T-helper 17 cell (primary cell): ENCODE measurements at regions not wholly inside any gene's neighbourhood (a gene's known extent, or its start where the extent isn't known, plus 50 kb on each side); places are given as distances from the start of the nearest gene placed in this dataset.
"Not testable (repeated sequence)": the region's sequence is repeated elsewhere in the genome, so short reads cannot be mapped to it uniquely, and the experiment has no call there.

Experiments used
- ATAC-seq: fragments of 150-1000 bp; cut with Tn5 transposase; 2 replicates; pipeline ENCODE4 v1.10.0; 2021; ENCODE audit warnings: mild to moderate bottlenecking, moderate library complexity
- DNase-seq, 3 donors: peaks; one replicate each; pipeline versions ENCODE4 v3.0.0 to v3.0.0-alpha.2; 2020 to 2021
- H3K9me3 ChIP-seq: one replicate; pipeline ENCODE4 v1.7.0; 2013; ENCODE audit warnings: low read length, mild to moderate bottlenecking; ENCODE audit not compliant: control insufficient read depth, poor library complexity, severe bottlenecking
- H3K27ac Mint-ChIP-seq: one replicate; pipeline ENCODE4 v1.8.0; 2022; ENCODE audit warnings: mild to moderate bottlenecking, moderate library complexity, mixed read lengths
- H3K27me3 Mint-ChIP-seq: one replicate; pipeline ENCODE4 v1.8.0; 2022; ENCODE audit warnings: mixed read lengths
- H3K36me3 Mint-ChIP-seq: one replicate; pipeline ENCODE4 v1.8.0; 2022; ENCODE audit warnings: low read depth, mixed read lengths
- H3K4me1 Mint-ChIP-seq: one replicate; pipeline ENCODE4 v1.8.0; 2022; ENCODE audit warnings: mild to moderate bottlenecking, mixed read lengths
- H3K4me3 Mint-ChIP-seq: one replicate; pipeline ENCODE4 v1.8.0; 2022; ENCODE audit warnings: mild to moderate bottlenecking, moderate library complexity, mixed read lengths

- Mint-ChIP-seq H3K27me3 (peaks cover 37% of the 10 kb centered on the region), H3K27ac (no peak overlapping the region), H3K4me3 (no peak overlapping the region), H3K4me1 (no peaks in the 10 kb centered on the region), H3K36me3 (peaks cover 2% of the 10 kb centered on the region)
- DNase-seq, result no peak
- H3K9me3 ChIP-seq, result no peaks in the 10 kb centered on the region
- no peak for ATAC-seq
Measured at GRCh38 chr15:66886686-66887273, 178.6 kb upstream of the SMAD3 start.

- ATAC-seq, H3K27ac Mint-ChIP-seq, DNase-seq, H3K9me3 ChIP-seq, H3K4me1 Mint-ChIP-seq, H3K4me3 Mint-ChIP-seq, H3K36me3 Mint-ChIP-seq: not testable (repeated sequence)
- H3K27me3 Mint-ChIP-seq, result peaks cover 30% of the 10 kb centered on the region
Measured at GRCh38 chr15:66889298-66889697, 176.1 kb upstream of the SMAD3 start.

- H3K27me3 Mint-ChIP-seq, result peaks cover 17% of the 10 kb centered on the region
- no peaks in the 10 kb centered on the region for H3K9me3 ChIP-seq
- H3K4me1 Mint-ChIP-seq, result peaks cover 1% of the 10 kb centered on the region
- H3K4me3 Mint-ChIP-seq, result no peak overlapping the region
- no peak overlapping the region for H3K27ac Mint-ChIP-seq
- peaks cover 2% of the 10 kb centered on the region for H3K36me3 Mint-ChIP-seq
- ATAC-seq, result no peak
- no peak for DNase-seq
Measured at GRCh38 chr15:66891776-66892175, 173.6 kb upstream of the SMAD3 start.

- Mint-ChIP-seq H3K4me3 (no peak overlapping the region), H3K27me3 (peaks cover 17% of the 10 kb centered on the region), H3K4me1 (peaks cover 5% of the 10 kb centered on the region), H3K36me3 (peaks cover 2% of the 10 kb centered on the region), H3K27ac (no peak overlapping the region)
- no peaks in the 10 kb centered on the region for H3K9me3 ChIP-seq
- no peak for ATAC-seq
- DNase-seq, result no peak
Measured at GRCh38 chr15:66893294-66893693, 172.1 kb upstream of the SMAD3 start.

GRCh38 chr15:66894363-66894762 lies 171.0 kb upstream of the SMAD3 start:
- Mint-ChIP-seq H3K4me1 (peaks cover 5% of the 10 kb centered on the region), H3K27ac (no peak overlapping the region), H3K4me3 (no peak overlapping the region), H3K27me3 (peaks cover 17% of the 10 kb centered on the region), H3K36me3 (peaks cover 2% of the 10 kb centered on the region)
- H3K9me3 ChIP-seq, result no peaks in the 10 kb centered on the region
- DNase-seq (no peak), ATAC-seq (no peak)

GRCh38 chr15:66894986-66895780 lies 170.2 kb upstream of the SMAD3 start:
- H3K27me3 Mint-ChIP-seq, result peaks cover 24% of the 10 kb centered on the region
- no peak overlapping the region for H3K4me3 Mint-ChIP-seq
- peaks cover 2% of the 10 kb centered on the region for H3K36me3 Mint-ChIP-seq
- no peak for ATAC-seq
- no peak for DNase-seq
- H3K4me1 Mint-ChIP-seq, result peaks cover 5% of the 10 kb centered on the region
- no peaks in the 10 kb centered on the region for H3K9me3 ChIP-seq
- H3K27ac Mint-ChIP-seq, result no peak overlapping the region

- Mint-ChIP-seq H3K4me1 (peaks cover 5% of the 10 kb centered on the region), H3K36me3 (peaks cover 2% of the 10 kb centered on the region), H3K27ac (no peak overlapping the region), H3K4me3 (no peak overlapping the region), H3K27me3 (peaks cover 26% of the 10 kb centered on the region)
- DNase-seq (no peak), ATAC-seq (no peak)
- H3K9me3 ChIP-seq, result no peaks in the 10 kb centered on the region
Measured at GRCh38 chr15:66895794-66896453, 169.5 kb upstream of the SMAD3 start.

- ATAC-seq (no peak), DNase-seq (no peak)
- peaks cover 5% of the 10 kb centered on the region for H3K4me1 Mint-ChIP-seq
- H3K27me3 Mint-ChIP-seq, result peaks cover 26% of the 10 kb centered on the region
- no peak overlapping the region for H3K4me3 Mint-ChIP-seq
- no peak overlapping the region for H3K27ac Mint-ChIP-seq
- H3K9me3 ChIP-seq, result no peaks in the 10 kb centered on the region
- H3K36me3 Mint-ChIP-seq, result peaks cover under 1% of the 10 kb centered on the region
Measured at GRCh38 chr15:66896611-66897010, 168.8 kb upstream of the SMAD3 start.

- H3K4me3 Mint-ChIP-seq, result no peak overlapping the region
- H3K36me3 Mint-ChIP-seq, result no peaks in the 10 kb centered on the region
- DNase-seq, result no peak
- H3K27ac Mint-ChIP-seq, result no peak overlapping the region
- no peak for ATAC-seq
- no peaks in the 10 kb centered on the region for H3K9me3 ChIP-seq
- H3K4me1 Mint-ChIP-seq, result peaks cover 5% of the 10 kb centered on the region
- peaks cover 23% of the 10 kb centered on the region for H3K27me3 Mint-ChIP-seq
Measured at GRCh38 chr15:66897416-66897815, 168.0 kb upstream of the SMAD3 start.

GRCh38 chr15:66897971-66898370 lies 167.4 kb upstream of the SMAD3 start:
- ATAC-seq (no peak), DNase-seq (no peak)
- peaks cover 18% of the 10 kb centered on the region for H3K27me3 Mint-ChIP-seq
- H3K4me1 Mint-ChIP-seq, result peaks cover 6% of the 10 kb centered on the region
- no peak overlapping the region for H3K4me3 Mint-ChIP-seq
- H3K9me3 ChIP-seq, result no peaks in the 10 kb centered on the region
- H3K36me3 Mint-ChIP-seq, result no peaks in the 10 kb centered on the region
- H3K27ac Mint-ChIP-seq, result no peak overlapping the region

GRCh38 chr15:66898656-66899386 lies 166.6 kb upstream of the SMAD3 start:
- DNase-seq, result no peak
- no peaks in the 10 kb centered on the region for H3K9me3 ChIP-seq
- Mint-ChIP-seq H3K27ac (no peak overlapping the region), H3K27me3 (peaks cover 14% of the 10 kb centered on the region), H3K36me3 (no peaks in the 10 kb centered on the region), H3K4me1 (peaks cover 8% of the 10 kb centered on the region), H3K4me3 (no peak overlapping the region)
- ATAC-seq, result no peak

- Mint-ChIP-seq H3K4me1 (peaks cover 9% of the 10 kb centered on the region), H3K4me3 (no peak overlapping the region), H3K27me3 (peaks cover 9% of the 10 kb centered on the region), H3K27ac (no peak overlapping the region), H3K36me3 (no peaks in the 10 kb centered on the region)
- no peak for DNase-seq
- H3K9me3 ChIP-seq, result no peaks in the 10 kb centered on the region
- no peak for ATAC-seq
Measured at GRCh38 chr15:66899555-66900350, 165.6 kb upstream of the SMAD3 start.
